ENCODE measurements at regions not wholly inside any gene's neighbourhood (a gene's known extent, or its start where the extent isn't known, plus 50 kb on each side); places are given as distances from the start of the nearest gene placed in this dataset.

DNA sequence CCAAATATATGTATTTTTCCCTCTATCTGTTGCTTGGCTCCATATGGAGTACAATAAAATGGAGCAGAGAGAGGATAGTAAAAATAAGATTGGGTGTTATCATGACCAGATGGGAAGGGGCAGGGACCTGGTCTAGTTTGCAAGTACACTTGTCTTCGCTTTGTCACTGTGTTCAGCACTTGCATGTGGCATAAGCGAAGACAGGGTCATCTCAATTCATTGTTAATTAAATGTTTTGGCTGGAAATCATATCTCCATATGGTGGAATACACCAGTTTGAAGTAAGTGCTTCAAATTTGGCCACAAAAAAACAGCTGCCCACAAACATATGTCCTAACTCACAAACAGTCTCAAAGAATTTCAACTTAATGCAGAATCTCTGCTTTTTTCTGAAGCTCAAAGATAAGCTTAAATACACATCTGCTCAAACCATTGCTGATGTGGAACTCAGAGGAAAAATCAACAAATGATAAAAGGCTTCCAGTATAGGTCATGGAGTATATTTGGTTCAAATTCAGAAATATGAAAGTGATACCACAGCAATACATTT, 865.4 kb downstream of the TLE4 start:
- H3K4me3 ChIP-seq (ENCODE audit: low read length) = no peak overlapping the region
- no peak overlapping the region for H3K4me2 ChIP-seq (ENCODE audit: low read length)
- no peaks in the 10 kb centered on the region for H3K9me3 ChIP-seq (ENCODE audit: control insufficient read depth, insufficient read depth, low read length)
- no peaks in the 10 kb centered on the region for H3K27me3 ChIP-seq (ENCODE audit: control insufficient read depth, low read length)
- H3F3A ChIP-seq (ENCODE audit: control insufficient read depth, insufficient read depth) = no peaks in the 10 kb centered on the region
- no peaks in the 10 kb centered on the region for H3K36me3 ChIP-seq (ENCODE audit: control insufficient read depth, low read length)
- no peak for TF ChIP-seq EZH2phosphoT487 (IDR thresholded peaks at IDR 0.05; ENCODE audit: borderline replicate concordance, low read length)
- TF ChIP-seq, protein P1, sequence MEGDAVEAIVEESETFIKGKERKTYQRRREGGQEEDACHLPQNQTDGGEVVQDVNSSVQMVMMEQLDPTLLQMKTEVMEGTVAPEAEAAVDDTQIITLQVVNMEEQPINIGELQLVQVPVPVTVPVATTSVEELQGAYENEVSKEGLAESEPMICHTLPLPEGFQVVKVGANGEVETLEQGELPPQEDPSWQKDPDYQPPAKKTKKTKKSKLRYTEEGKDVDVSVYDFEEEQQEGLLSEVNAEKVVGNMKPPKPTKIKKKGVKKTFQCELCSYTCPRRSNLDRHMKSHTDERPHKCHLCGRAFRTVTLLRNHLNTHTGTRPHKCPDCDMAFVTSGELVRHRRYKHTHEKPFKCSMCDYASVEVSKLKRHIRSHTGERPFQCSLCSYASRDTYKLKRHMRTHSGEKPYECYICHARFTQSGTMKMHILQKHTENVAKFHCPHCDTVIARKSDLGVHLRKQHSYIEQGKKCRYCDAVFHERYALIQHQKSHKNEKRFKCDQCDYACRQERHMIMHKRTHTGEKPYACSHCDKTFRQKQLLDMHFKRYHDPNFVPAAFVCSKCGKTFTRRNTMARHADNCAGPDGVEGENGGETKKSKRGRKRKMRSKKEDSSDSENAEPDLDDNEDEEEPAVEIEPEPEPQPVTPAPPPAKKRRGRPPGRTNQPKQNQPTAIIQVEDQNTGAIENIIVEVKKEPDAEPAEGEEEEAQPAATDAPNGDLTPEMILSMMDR (IDR thresholded peaks at IDR 0.05; ENCODE audit: low read depth, low read length, poor library complexity, severe bottlenecking) = no peak
- H3K79me2 ChIP-seq (ENCODE audit: control insufficient read depth, low read length) = no peaks in the 10 kb centered on the region
- H4K20me1 ChIP-seq (ENCODE audit: control insufficient read depth, insufficient read depth, low read depth, low read length) = no peaks in the 10 kb centered on the region
- H3K4me1 ChIP-seq (ENCODE audit: control insufficient read depth, low read length) = no peaks in the 10 kb centered on the region
- no peak overlapping the region for H3K27ac ChIP-seq (ENCODE audit: low read depth, low read length)
- no peaks in the 10 kb centered on the region; the same call in 1 of the 2 replicates for H3K9me2 ChIP-seq (replicated peaks; ENCODE audit: control insufficient read depth, low read length)

DNA sequence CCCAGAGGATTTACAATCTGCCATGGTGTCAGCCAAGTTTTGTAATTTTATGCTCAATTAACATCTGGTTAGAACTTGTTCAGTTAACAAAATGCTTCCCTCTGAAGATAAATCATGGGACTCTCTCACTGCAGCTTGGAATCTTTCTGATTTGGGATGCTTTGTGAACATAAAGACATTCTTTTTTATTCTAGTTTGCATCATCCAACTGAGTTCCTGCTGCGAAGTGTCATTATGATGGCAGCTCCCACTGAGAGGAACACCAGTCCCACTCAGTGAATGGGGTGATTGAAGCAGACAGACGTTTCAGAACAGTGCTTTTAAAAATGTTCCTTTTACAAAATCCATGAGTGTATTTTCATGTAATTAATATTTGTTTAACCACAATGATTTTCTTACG, 863.8 kb downstream of the TLE4 start:
- H3K9me3 ChIP-seq (ENCODE audit: control insufficient read depth, insufficient read depth, low read length) = no peaks in the 10 kb centered on the region
- no peaks in the 10 kb centered on the region for H3K79me2 ChIP-seq (ENCODE audit: control insufficient read depth, low read length)
- H4K20me1 ChIP-seq (ENCODE audit: control insufficient read depth, insufficient read depth, low read depth, low read length) = no peaks in the 10 kb centered on the region
- no peaks in the 10 kb centered on the region for H3F3A ChIP-seq (ENCODE audit: control insufficient read depth, insufficient read depth)
- no peak overlapping the region for H3K4me2 ChIP-seq (ENCODE audit: low read length)
- no peaks in the 10 kb centered on the region for H3K27me3 ChIP-seq (ENCODE audit: control insufficient read depth, low read length)
- H3K4me1 ChIP-seq (ENCODE audit: control insufficient read depth, low read length) = no peaks in the 10 kb centered on the region
- H3K9me2 ChIP-seq (replicated peaks; ENCODE audit: control insufficient read depth, low read length) = no peaks in the 10 kb centered on the region; the same call in 1 of the 2 replicates
- H3K4me3 ChIP-seq (ENCODE audit: low read length) = no peak overlapping the region
- H3K36me3 ChIP-seq (ENCODE audit: control insufficient read depth, low read length) = no peaks in the 10 kb centered on the region
- TF ChIP-seq, protein P1 (IDR thresholded peaks at IDR 0.05; ENCODE audit: low read depth, low read length, poor library complexity, severe bottlenecking) = no peak
- TF ChIP-seq EZH2phosphoT487 (IDR thresholded peaks at IDR 0.05; ENCODE audit: borderline replicate concordance, low read length) = no peak
- no peak overlapping the region for H3K27ac ChIP-seq (ENCODE audit: low read depth, low read length)

DNA sequence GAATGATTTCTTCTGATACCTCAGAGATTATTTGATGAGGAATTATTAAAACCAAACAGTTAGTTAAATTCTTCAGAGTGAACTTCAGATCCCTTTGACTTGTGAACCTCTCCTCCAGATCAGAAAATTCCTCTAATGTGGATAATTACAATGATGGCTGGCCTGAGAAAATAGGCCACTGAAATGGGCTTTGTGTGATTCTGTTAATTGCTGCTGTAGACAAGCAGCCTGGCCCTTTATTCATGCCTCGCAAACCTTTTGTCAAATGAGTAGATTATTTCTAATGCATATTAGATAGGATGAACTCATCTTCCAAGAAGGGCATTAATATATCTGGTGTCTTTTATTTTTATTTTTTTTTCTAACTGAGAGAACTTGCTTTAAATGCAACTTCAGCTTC, 855.2 kb downstream of the TLE4 start:
- no peak overlapping the region for H3K4me3 ChIP-seq (ENCODE audit: low read length)
- no peaks in the 10 kb centered on the region for H3F3A ChIP-seq (ENCODE audit: control insufficient read depth, insufficient read depth)
- H3K9me3 ChIP-seq (ENCODE audit: control insufficient read depth, insufficient read depth, low read length) = 0 out of 2 replicates have a peak, but pooled peaks cover 2% of the 10 kb centered on the region
- H3K27ac ChIP-seq (ENCODE audit: low read depth, low read length) = no peak overlapping the region
- H3K4me2 ChIP-seq (ENCODE audit: low read length) = no peak overlapping the region
- H3K4me1 ChIP-seq (ENCODE audit: control insufficient read depth, low read length) = no peaks in the 10 kb centered on the region
- H3K36me3 ChIP-seq (ENCODE audit: control insufficient read depth, low read length) = no peaks in the 10 kb centered on the region
- H4K20me1 ChIP-seq (ENCODE audit: control insufficient read depth, insufficient read depth, low read depth, low read length) = no peaks in the 10 kb centered on the region
- no peaks in the 10 kb centered on the region for H3K9me2 ChIP-seq (replicated peaks; ENCODE audit: control insufficient read depth, low read length)
- H3K27me3 ChIP-seq (ENCODE audit: control insufficient read depth, low read length) = no peaks in the 10 kb centered on the region
- H3K79me2 ChIP-seq (ENCODE audit: control insufficient read depth, low read length) = no peaks in the 10 kb centered on the region
- no peak for TF ChIP-seq EZH2phosphoT487 (IDR thresholded peaks at IDR 0.05; ENCODE audit: borderline replicate concordance, low read length)
- TF ChIP-seq, protein P1 (IDR thresholded peaks at IDR 0.05; ENCODE audit: low read depth, low read length, poor library complexity, severe bottlenecking) = no peak
